Progenitor cell of endocrine pancreas (in vitro differentiated cells): ENCODE measurements at regions not wholly inside any gene's neighbourhood (a gene's known extent, or its start where the extent isn't known, plus 50 kb on each side); places are given as distances from the start of the nearest gene placed in this dataset.

ENCODE experiments used
- DNase-seq: peaks from one replicate; pipeline ENCODE4 v3.0.0; 2021; ENCODE audit warnings: low spot score; ENCODE audit not compliant: unreplicated experiment
- H3K27ac Mint-ChIP-seq: 2 replicates; pipeline ENCODE4 v1.8.0; 2021; ENCODE audit warnings: mild to moderate bottlenecking, moderate library complexity, mixed read lengths
- H3K27me3 Mint-ChIP-seq: 2 replicates; pipeline ENCODE4 v1.8.0; 2021; ENCODE audit warnings: mixed read lengths
- H3K36me3 Mint-ChIP-seq: 2 replicates; pipeline ENCODE4 v1.8.0; 2022; ENCODE audit warnings: mixed read lengths; ENCODE audit not compliant: insufficient read depth
- H3K4me1 Mint-ChIP-seq: 2 replicates; pipeline ENCODE4 v1.8.0; 2021; ENCODE audit warnings: low read depth, mixed read lengths
- H3K4me3 Mint-ChIP-seq: 2 replicates; pipeline ENCODE4 v1.8.0; 2021; ENCODE audit warnings: low read depth, mild to moderate bottlenecking, moderate library complexity, mixed read lengths
- H3K9me3 Mint-ChIP-seq: 2 replicates; pipeline ENCODE4 v1.8.0; 2021; ENCODE audit warnings: low read depth, mixed read lengths
- TF ChIP-seq, protein P1 (sequence below): fragments of 200-600 bp; sonication (generic); IDR thresholded peaks from one replicate; pipeline ENCODE4 v1.5.0; 2021; ENCODE audit warnings: antibody characterized with exemption, mild to moderate bottlenecking; ENCODE audit not compliant: unreplicated experiment

DNA sequence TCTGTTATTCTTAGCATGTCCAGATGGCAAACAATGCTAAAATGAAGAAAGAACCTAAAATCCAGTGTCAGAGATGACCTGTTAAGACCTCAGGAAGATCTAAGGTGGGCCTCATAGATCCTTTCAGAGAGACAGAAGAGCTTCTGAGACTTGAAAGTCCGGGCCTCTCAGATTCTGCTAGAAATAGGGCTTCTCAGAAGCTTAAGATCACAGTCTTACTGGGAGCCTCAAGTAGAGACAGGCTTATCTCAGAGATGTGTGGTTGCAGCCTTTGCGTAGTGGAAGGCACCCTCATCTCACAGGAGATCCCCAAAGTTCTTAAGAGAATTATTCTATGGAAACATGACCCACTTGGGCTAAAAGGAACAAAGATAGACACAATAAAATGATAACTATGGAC is 642.8 kb downstream of the TNS3 start:
- no peaks in the 10 kb centered on the region for H3K4me1 Mint-ChIP-seq
- TF ChIP-seq, protein P1, sequence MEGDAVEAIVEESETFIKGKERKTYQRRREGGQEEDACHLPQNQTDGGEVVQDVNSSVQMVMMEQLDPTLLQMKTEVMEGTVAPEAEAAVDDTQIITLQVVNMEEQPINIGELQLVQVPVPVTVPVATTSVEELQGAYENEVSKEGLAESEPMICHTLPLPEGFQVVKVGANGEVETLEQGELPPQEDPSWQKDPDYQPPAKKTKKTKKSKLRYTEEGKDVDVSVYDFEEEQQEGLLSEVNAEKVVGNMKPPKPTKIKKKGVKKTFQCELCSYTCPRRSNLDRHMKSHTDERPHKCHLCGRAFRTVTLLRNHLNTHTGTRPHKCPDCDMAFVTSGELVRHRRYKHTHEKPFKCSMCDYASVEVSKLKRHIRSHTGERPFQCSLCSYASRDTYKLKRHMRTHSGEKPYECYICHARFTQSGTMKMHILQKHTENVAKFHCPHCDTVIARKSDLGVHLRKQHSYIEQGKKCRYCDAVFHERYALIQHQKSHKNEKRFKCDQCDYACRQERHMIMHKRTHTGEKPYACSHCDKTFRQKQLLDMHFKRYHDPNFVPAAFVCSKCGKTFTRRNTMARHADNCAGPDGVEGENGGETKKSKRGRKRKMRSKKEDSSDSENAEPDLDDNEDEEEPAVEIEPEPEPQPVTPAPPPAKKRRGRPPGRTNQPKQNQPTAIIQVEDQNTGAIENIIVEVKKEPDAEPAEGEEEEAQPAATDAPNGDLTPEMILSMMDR: no peak
- no peaks in the 10 kb centered on the region for H3K27me3 Mint-ChIP-seq
- H3K36me3 Mint-ChIP-seq: no peaks in the 10 kb centered on the region
- no peak for DNase-seq
- H3K9me3 Mint-ChIP-seq: peaks cover 4% of the 10 kb centered on the region
- no peak overlapping the region for H3K4me3 Mint-ChIP-seq
- no peak overlapping the region for H3K27ac Mint-ChIP-seq

DNA sequence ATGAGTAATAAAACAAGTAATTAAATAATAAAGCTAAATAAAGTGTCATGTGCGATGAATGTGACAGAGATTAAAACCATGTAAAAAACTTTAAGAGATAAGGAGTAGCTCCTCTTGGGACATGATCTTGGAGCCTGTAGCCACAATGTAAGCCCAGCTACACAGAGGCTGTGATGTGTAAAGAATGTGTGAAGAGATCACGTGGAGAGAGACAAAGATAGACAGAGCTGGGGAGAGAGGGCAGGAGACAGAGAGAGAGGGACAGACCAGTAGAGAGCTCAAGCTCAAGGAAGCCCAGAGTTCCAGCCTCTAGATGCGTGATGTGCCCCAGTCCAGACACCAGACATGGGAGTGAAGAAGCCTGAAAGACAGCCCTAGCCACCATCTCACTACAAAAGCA is 644.1 kb downstream of the TNS3 start:
- Mint-ChIP-seq H3K27me3 (no peaks in the 10 kb centered on the region), H3K36me3 (no peaks in the 10 kb centered on the region), H3K4me3 (no peak overlapping the region), H3K9me3 (peaks cover 4% of the 10 kb centered on the region), H3K4me1 (peaks cover 2% of the 10 kb centered on the region), H3K27ac (no peak overlapping the region)
- DNase-seq: no peak
- TF ChIP-seq, protein P1: no peak

DNA sequence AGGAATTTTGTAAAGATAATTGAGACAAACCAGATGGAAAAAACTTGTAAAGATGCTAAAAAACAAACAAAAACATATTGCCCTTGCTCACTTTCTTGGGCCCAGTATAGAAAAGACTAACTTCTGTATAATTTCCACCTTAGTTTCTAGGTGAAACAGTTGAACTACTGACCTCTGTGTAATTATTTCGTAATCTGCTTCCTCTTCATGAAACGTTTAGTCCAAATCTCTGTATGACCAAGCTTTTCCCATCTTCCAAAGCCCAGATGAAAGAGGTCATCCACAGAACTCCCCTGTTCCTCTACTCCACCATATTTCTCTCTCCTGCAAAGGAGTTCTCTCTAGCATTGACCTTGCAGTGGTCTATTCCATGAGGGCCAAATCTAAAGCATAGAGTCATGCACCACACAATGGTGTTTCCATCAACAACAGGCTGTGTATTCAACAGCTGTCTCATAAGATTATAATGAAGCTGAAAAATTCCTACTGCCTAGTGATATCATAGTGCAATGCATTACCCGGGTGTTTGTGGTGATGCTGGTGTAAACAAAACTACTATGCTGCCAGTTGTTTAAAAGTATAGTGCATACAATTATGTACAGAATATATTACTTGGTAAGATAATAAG is 647.6 kb downstream of the TNS3 start:
- DNase-seq: no peak
- no peaks in the 10 kb centered on the region for H3K36me3 Mint-ChIP-seq
- no peaks in the 10 kb centered on the region for H3K27me3 Mint-ChIP-seq
- peaks cover 4% of the 10 kb centered on the region for H3K9me3 Mint-ChIP-seq
- no peak overlapping the region for H3K27ac Mint-ChIP-seq
- H3K4me1 Mint-ChIP-seq: peaks cover 19% of the 10 kb centered on the region
- H3K4me3 Mint-ChIP-seq: no peak overlapping the region
- TF ChIP-seq, protein P1: no peak

DNA sequence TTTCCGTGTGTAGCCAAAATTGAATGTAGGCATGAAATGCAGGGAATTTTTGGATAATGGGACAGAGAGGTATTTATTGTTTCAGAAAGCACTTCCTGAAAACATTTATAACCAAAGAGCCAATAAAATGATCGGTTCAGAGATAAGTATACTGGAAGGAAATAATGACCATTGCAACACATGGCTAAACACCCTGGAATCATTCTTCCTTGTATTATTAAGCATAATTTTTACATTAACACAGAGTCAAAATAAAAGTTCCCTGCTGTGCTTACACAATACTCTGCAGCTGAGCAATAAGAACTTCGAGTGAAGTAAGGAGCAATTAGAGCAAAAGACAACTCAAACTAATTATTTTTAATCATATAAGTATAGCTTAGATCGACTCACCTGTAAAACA is 648.3 kb downstream of the TNS3 start:
- H3K27me3 Mint-ChIP-seq: no peaks in the 10 kb centered on the region
- no peak overlapping the region for H3K4me3 Mint-ChIP-seq
- H3K4me1 Mint-ChIP-seq: peaks cover 23% of the 10 kb centered on the region
- DNase-seq: no peak
- H3K9me3 Mint-ChIP-seq: peaks cover 4% of the 10 kb centered on the region
- H3K27ac Mint-ChIP-seq: no peak overlapping the region
- TF ChIP-seq, protein P1: no peak
- H3K36me3 Mint-ChIP-seq: no peaks in the 10 kb centered on the region

DNA sequence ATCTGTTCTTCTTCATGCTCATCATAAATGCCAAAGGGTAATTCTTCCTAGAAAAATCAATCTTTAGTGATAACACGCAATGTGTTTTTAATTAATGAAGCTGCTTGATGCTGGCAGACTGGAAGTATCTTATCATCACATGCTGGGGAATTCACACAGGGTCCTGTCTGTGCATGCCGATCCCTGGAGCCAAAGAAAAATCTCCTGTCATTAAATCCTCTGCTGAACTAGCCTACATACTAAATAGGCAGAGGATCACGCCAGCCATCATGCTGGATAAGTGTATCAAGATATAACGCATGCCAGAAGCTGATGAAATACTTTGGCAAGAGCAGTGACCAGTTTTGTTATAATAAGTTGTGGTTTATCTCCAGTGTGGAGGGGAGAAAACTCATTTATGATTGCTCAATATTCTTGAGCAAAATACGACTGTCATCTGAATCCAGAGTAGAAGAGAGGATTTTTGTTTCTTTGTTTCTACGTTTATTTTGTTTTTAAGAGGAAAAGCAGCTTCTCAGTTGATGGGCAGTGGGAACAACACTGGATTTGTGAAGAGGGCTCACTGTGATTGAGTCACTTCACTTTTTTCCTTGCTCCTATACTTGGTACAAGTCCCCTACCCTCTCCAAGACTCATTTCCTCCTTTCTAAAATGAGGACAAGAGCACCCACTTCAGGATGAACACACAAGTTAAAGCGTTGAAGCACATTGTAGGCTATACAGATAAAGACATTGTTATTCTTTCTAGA is 649.1 kb downstream of the TNS3 start:
- H3K27ac Mint-ChIP-seq: no peak overlapping the region
- TF ChIP-seq, protein P1: no peak
- peaks cover 4% of the 10 kb centered on the region for H3K9me3 Mint-ChIP-seq
- no peak for DNase-seq
- peaks cover 23% of the 10 kb centered on the region for H3K4me1 Mint-ChIP-seq
- H3K27me3 Mint-ChIP-seq: no peaks in the 10 kb centered on the region
- H3K4me3 Mint-ChIP-seq: no peak overlapping the region
- H3K36me3 Mint-ChIP-seq: no peaks in the 10 kb centered on the region
